ENCODE measurements at regions not wholly inside any gene's neighbourhood (a gene's known extent, or its start where the extent isn't known, plus 50 kb on each side); places are given as distances from the start of the nearest gene placed in this dataset.

- Mint-ChIP-seq H3K27me3 (ENCODE audit: low read depth) (no peaks in the 10 kb centered on the region), H3K9me3 (no peaks in the 10 kb centered on the region), H3K4me1 (peaks cover 10% of the 10 kb centered on the region), H3K36me3 (ENCODE audit: low read depth) (no peaks in the 10 kb centered on the region), H3K4me3 (no peak overlapping the region), H3K27ac (ENCODE audit: unreplicated experiment) (no peak overlapping the region)
- DNase-seq (ENCODE audit: low read depth, low spot score): no peak
- TF ChIP-seq CTCF (conservative IDR thresholded peaks at IDR 0.05): no peak
Measured at GRCh38 chr12:68422159-68422558, 90.0 kb upstream of the MDM1 start.

GRCh38 chr12:68422956-68423574 is 90.9 kb upstream of the MDM1 start:
- no peak for TF ChIP-seq CTCF (conservative IDR thresholded peaks at IDR 0.05)
- Mint-ChIP-seq H3K9me3 (no peaks in the 10 kb centered on the region), H3K27me3 (ENCODE audit: low read depth) (no peaks in the 10 kb centered on the region), H3K36me3 (ENCODE audit: low read depth) (no peaks in the 10 kb centered on the region), H3K4me1 (peaks cover 10% of the 10 kb centered on the region), H3K4me3 (no peak overlapping the region), H3K27ac (ENCODE audit: unreplicated experiment) (no peak overlapping the region)
- DNase-seq (ENCODE audit: low read depth, low spot score): no peak

GRCh38 chr12:68425998-68426397 is 93.8 kb upstream of the MDM1 start:
- no peaks in the 10 kb centered on the region for H3K9me3 Mint-ChIP-seq
- H3K4me1 Mint-ChIP-seq: peaks cover 29% of the 10 kb centered on the region
- no peak overlapping the region for H3K4me3 Mint-ChIP-seq
- no peaks in the 10 kb centered on the region for H3K27me3 Mint-ChIP-seq (ENCODE audit: low read depth)
- H3K36me3 Mint-ChIP-seq (ENCODE audit: low read depth): no peaks in the 10 kb centered on the region
- no peak for DNase-seq (ENCODE audit: low read depth, low spot score)
- H3K27ac Mint-ChIP-seq (ENCODE audit: unreplicated experiment): no peak overlapping the region
- no peak for TF ChIP-seq CTCF (conservative IDR thresholded peaks at IDR 0.05)

GRCh38 chr12:68428211-68428610 is 96.0 kb upstream of the MDM1 start:
- Mint-ChIP-seq H3K4me1 (peaks cover 31% of the 10 kb centered on the region), H3K27ac (ENCODE audit: unreplicated experiment) (no peak overlapping the region), H3K27me3 (ENCODE audit: low read depth) (no peaks in the 10 kb centered on the region), H3K9me3 (no peaks in the 10 kb centered on the region), H3K4me3 (no peak overlapping the region), H3K36me3 (ENCODE audit: low read depth) (no peaks in the 10 kb centered on the region)
- no peak for DNase-seq (ENCODE audit: low read depth, low spot score)
- no peak for TF ChIP-seq CTCF (conservative IDR thresholded peaks at IDR 0.05)

- no peak for TF ChIP-seq CTCF (conservative IDR thresholded peaks at IDR 0.05)
- no peaks in the 10 kb centered on the region for H3K9me3 Mint-ChIP-seq
- no peak overlapping the region for H3K27ac Mint-ChIP-seq (ENCODE audit: unreplicated experiment)
- no peak overlapping the region for H3K4me3 Mint-ChIP-seq
- no peaks in the 10 kb centered on the region for H3K36me3 Mint-ChIP-seq (ENCODE audit: low read depth)
- H3K27me3 Mint-ChIP-seq (ENCODE audit: low read depth): no peaks in the 10 kb centered on the region
- peaks cover 30% of the 10 kb centered on the region for H3K4me1 Mint-ChIP-seq
- DNase-seq (ENCODE audit: low read depth, low spot score): no peak
Measured at GRCh38 chr12:68428724-68429501, 96.8 kb upstream of the MDM1 start.
